GM10248 (cell line): ENCODE measurements at regions not wholly inside any gene's neighbourhood (a gene's known extent, or its start where the extent isn't known, plus 50 kb on each side); places are given as distances from the start of the nearest gene placed in this dataset.
"Not testable (repeated sequence)": the region's sequence is repeated elsewhere in the genome, so short reads cannot be mapped to it uniquely, and the experiment has no call there.

ENCODE experiments used
- CTCF ChIA-PET: fragments of 300-600 bp; sonication (Branson Sonifier 250); formaldehyde crosslinking; extraction: SDS; loops from one replicate; lab custom pipeline; 2021; ENCODE audit warnings: antibody characterized with exemption; lab: Yijun Ruan, JAX
- POLR2A ChIA-PET: fragments of 350-650 bp; sonication (Branson Sonifier 250); formaldehyde crosslinking; extraction: SDS; loops from one replicate; lab custom pipeline; 2020; ENCODE audit warnings: antibody characterized with exemption; lab: Yijun Ruan, JAX
- DNase-seq: peaks from one replicate; pipeline ENCODE4 v3.0.0; 2012; ENCODE audit errors: extremely low spot score
- CTCF ChIP-seq: IDR thresholded peaks from 2 replicates; pipeline ENCODE4 v1.5.1; 2012; ENCODE audit warnings: mild to moderate bottlenecking, low read depth; ENCODE audit errors: extremely low read depth, missing control alignments, control extremely low read depth

GRCh38 chr4:138341739-138342415 is 99.7 kb upstream of the SLC7A11 start:
- ChIA-PET POLR2A (no interaction called here), CTCF (interaction anchor here (1.3 to 1.4 kb wide), 2 partner anchors 10 to 340 kb away, joined by 3 to 4 read pairs; no protein-coding TSS in a partner anchor)
- DNase-seq, result no peak
- no peak for TF ChIP-seq CTCF

- DNase-seq, result no peak
- no peak for TF ChIP-seq CTCF
- CTCF ChIA-PET, result no interaction called here
- POLR2A ChIA-PET, result no interaction called here
Observed at GRCh38 chr4:138338840-138339239, 96.7 kb upstream of the SLC7A11 start.

GRCh38 chr4:138338222-138338621 is 96.1 kb upstream of the SLC7A11 start:
- CTCF ChIA-PET, result interaction anchor here (1.0 kb wide), 1 partner anchor 9 kb away, joined by 3 read pairs; no protein-coding TSS in a partner anchor
- POLR2A ChIA-PET, DNase-seq: not testable (repeated sequence)

GRCh38 chr4:138334346-138335016 is 92.3 kb upstream of the SLC7A11 start:
- POLR2A ChIA-PET, result no interaction called here
- CTCF ChIA-PET, result interaction anchor here (1.2 to 1.7 kb wide), 2 partner anchors 10 to 70 kb away, joined by 3 to 4 read pairs; no protein-coding TSS in a partner anchor
- no peak for TF ChIP-seq CTCF
- no peak for DNase-seq

GRCh38 chr4:138332415-138332814 is 90.3 kb upstream of the SLC7A11 start:
- CTCF ChIA-PET, result interaction anchor here (1.3 kb wide), 1 partner anchor 9 kb away, joined by 3 read pairs; no protein-coding TSS in a partner anchor
- POLR2A ChIA-PET, DNase-seq: not testable (repeated sequence)

GRCh38 chr4:138330531-138330930 is 88.4 kb upstream of the SLC7A11 start:
- ChIA-PET POLR2A (no interaction called here), CTCF (no interaction called here)
- DNase-seq, result no peak
- no peak for TF ChIP-seq CTCF

- ChIA-PET CTCF (interaction anchor here (0.8 to 1.1 kb wide), 3 partner anchors 9 to 358 kb away, joined by 3 read pairs; no protein-coding TSS in a partner anchor), POLR2A (no interaction called here)
- DNase-seq, result no peak
- no peak for TF ChIP-seq CTCF
Observed at GRCh38 chr4:138329506-138330070, 87.4 kb upstream of the SLC7A11 start.
